Brain microvascular endothelial cell (primary cell): ENCODE measurements at regions not wholly inside any gene's neighbourhood (a gene's known extent, or its start where the extent isn't known, plus 50 kb on each side); places are given as distances from the start of the nearest gene placed in this dataset.
"Not testable (repeated sequence)": the region's sequence is repeated elsewhere in the genome, so short reads cannot be mapped to it uniquely, and the experiment has no call there.

Source experiments
- DNase-seq: peaks from one replicate; pipeline ENCODE4 v3.0.0-alpha.2; 2020
- H3K27ac ChIP-seq: fragments of 250-450 bp; sonication (Bioruptor Pico); 2 replicates; pipeline ENCODE4 v1.5.1; 2020; ENCODE audit warnings: mild to moderate bottlenecking, moderate library complexity
- H3K27me3 ChIP-seq: fragments of 250-450 bp; sonication (Bioruptor Pico); replicated peaks from 2 replicates; pipeline ENCODE4 v1.5.1; 2020; ENCODE audit warnings: mild to moderate bottlenecking
- H3K36me3 ChIP-seq: fragments of 250-450 bp; sonication (Bioruptor Pico); replicated peaks from 2 replicates; pipeline ENCODE4 v1.5.1; 2020; ENCODE audit warnings: mild to moderate bottlenecking
- H3K4me3 ChIP-seq: 2 replicates; pipeline ENCODE4 v1.5.1; 2011; ENCODE audit warnings: low read depth, mild to moderate bottlenecking, control low read depth, low read length, moderate library complexity
- CTCF ChIP-seq: IDR thresholded peaks from 2 replicates; pipeline ENCODE4 v1.5.1; 2011; ENCODE audit warnings: low read depth, mild to moderate bottlenecking, moderate library complexity, low read length, control low read depth, inconsistent platforms; ENCODE audit errors: missing control alignments
- in situ Hi-C: cut with HindIII; loops from 2 replicates; pipeline ENCODE4 v1.10.0; 2017; ENCODE audit warnings: low sequenced_read_pairs, low pct_ligation_motif_present

GRCh38 chr5:60538955-60539866 is 160.8 kb downstream of the DEPDC1B start:
- no peak for TF ChIP-seq CTCF
- in situ Hi-C loops: no loop called here

GRCh38 chr5:60538426-60538825 is 161.5 kb downstream of the DEPDC1B start:
- TF ChIP-seq CTCF: no peak

More at GRCh38 chr5:60538955-60539866, 160.8 kb downstream of the DEPDC1B start:
- Histone ChIP-seq H3K27ac (no peak overlapping the region), H3K36me3 (no peaks in the 10 kb centered on the region), H3K27me3 (no peaks in the 10 kb centered on the region), H3K4me3 (no peak overlapping the region)
- DNase-seq: peak; percentile 11

GRCh38 chr5:60535951-60536350 is 164.0 kb downstream of the DEPDC1B start:
- Histone ChIP-seq H3K36me3 (no peaks in the 10 kb centered on the region), H3K27ac (no peak overlapping the region), H3K4me3 (no peak overlapping the region), H3K27me3 (no peaks in the 10 kb centered on the region)
- in situ Hi-C loops: no loop called here
- TF ChIP-seq CTCF: no peak
- DNase-seq: no peak

More at GRCh38 chr5:60538426-60538825, 161.5 kb downstream of the DEPDC1B start:
- no peak for DNase-seq
- in situ Hi-C loops: no loop called here
- H3K27ac ChIP-seq: no peak overlapping the region
- H3K27me3 ChIP-seq: no peaks in the 10 kb centered on the region
- H3K36me3 ChIP-seq: no peaks in the 10 kb centered on the region
- no peak overlapping the region for H3K4me3 ChIP-seq

- Histone ChIP-seq H3K27ac (no peak overlapping the region), H3K4me3 (no peak overlapping the region), H3K36me3 (no peaks in the 10 kb centered on the region), H3K27me3 (no peaks in the 10 kb centered on the region)
- TF ChIP-seq CTCF: no peak
- in situ Hi-C loops: no loop called here
- no peak for DNase-seq
Observed at GRCh38 chr5:60535198-60535597, 164.8 kb downstream of the DEPDC1B start.

GRCh38 chr5:60533789-60534188 is 166.2 kb downstream of the DEPDC1B start:
- DNase-seq: no peak
- in situ Hi-C loops: no loop called here
- H3K36me3 ChIP-seq: no peaks in the 10 kb centered on the region
- no peaks in the 10 kb centered on the region for H3K27me3 ChIP-seq
- no peak overlapping the region for H3K4me3 ChIP-seq
- no peak for TF ChIP-seq CTCF
- H3K27ac ChIP-seq: no peak overlapping the region

GRCh38 chr5:60532796-60533195 is 167.2 kb downstream of the DEPDC1B start:
- H3K27ac ChIP-seq, H3K27me3 ChIP-seq, H3K36me3 ChIP-seq, DNase-seq, in situ Hi-C loops, H3K4me3 ChIP-seq: not testable (repeated sequence)

GRCh38 chr5:60530144-60530848 is 169.7 kb downstream of the DEPDC1B start:
- DNase-seq, H3K27ac ChIP-seq, H3K27me3 ChIP-seq, H3K4me3 ChIP-seq, in situ Hi-C loops, H3K36me3 ChIP-seq: not testable (repeated sequence)
